ENCODE measurements at regions not wholly inside any gene's neighbourhood (a gene's known extent, or its start where the extent isn't known, plus 50 kb on each side); places are given as distances from the start of the nearest gene placed in this dataset.

GRCh38 chr2:221161186-221161585, 410.9 kb downstream of the EPHA4 start:
- no peak for TF ChIP-seq CTCF (IDR thresholded peaks at IDR 0.05; ENCODE audit: low read length, missing control alignments)
- H3K4me3 ChIP-seq (replicated peaks; ENCODE audit: low read depth, low read length) = no peak overlapping the region
- no peak for DNase-seq (ENCODE audit: low read depth)

DNA sequence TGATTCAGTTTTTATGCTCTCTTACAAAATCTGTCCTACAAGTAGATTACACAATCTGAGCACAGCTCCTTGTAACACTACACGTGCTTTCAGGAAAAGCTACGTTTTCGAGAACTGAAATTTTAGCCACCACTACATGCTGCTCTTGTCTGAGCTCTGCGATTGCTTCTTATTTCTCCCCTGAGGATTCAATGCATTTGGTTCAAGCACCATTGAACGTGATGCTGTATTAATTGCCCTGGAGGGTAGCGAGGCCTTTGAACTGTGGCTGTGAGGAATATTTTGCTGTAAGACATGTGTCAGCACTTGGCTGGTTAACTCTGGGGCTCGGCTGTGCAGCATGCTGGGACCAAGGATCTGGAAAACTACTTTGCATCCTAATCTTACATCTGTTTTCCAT, 405.8 kb downstream of the EPHA4 start:
- no peak for DNase-seq (ENCODE audit: low read depth)

GRCh38 chr2:221167561-221167960, 404.5 kb downstream of the EPHA4 start:
- no peak for DNase-seq (ENCODE audit: low read depth)
- no peak overlapping the region for H3K4me3 ChIP-seq (replicated peaks; ENCODE audit: low read depth, low read length)
- TF ChIP-seq CTCF (IDR thresholded peaks at IDR 0.05; ENCODE audit: low read length, missing control alignments) = no peak

More for the DNA sequence above, 405.8 kb downstream of the EPHA4 start:
- TF ChIP-seq CTCF (IDR thresholded peaks at IDR 0.05; ENCODE audit: low read length, missing control alignments) = no peak
- no peak overlapping the region for H3K4me3 ChIP-seq (replicated peaks; ENCODE audit: low read depth, low read length)

DNA sequence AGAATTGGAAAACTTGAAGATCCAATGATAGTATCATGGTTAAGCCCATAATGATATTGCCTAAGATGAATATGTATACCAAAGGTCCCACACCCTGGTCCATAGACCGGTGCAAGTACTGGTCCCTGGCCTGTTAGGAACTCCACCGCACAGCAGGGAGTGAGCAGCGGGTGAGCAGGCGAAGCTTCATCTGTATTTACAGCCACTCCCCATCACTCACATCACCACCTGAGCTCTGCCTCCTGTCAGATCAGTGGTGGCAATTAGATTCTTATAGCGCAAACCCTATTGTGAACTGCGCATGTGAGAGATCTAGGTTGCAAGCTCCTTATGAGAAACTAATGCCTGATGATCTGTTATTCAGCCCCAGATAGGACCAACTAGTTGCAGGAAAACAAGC, 402.4 kb downstream of the EPHA4 start:
- no peak for DNase-seq (ENCODE audit: low read depth)
- TF ChIP-seq CTCF (IDR thresholded peaks at IDR 0.05; ENCODE audit: low read length, missing control alignments) = no peak
- H3K4me3 ChIP-seq (replicated peaks; ENCODE audit: low read depth, low read length) = no peak overlapping the region

GRCh38 chr2:221170548-221170947, 401.6 kb downstream of the EPHA4 start:
- TF ChIP-seq CTCF (IDR thresholded peaks at IDR 0.05; ENCODE audit: low read length, missing control alignments) = no peak
- no peak overlapping the region for H3K4me3 ChIP-seq (replicated peaks; ENCODE audit: low read depth, low read length)
- no peak for DNase-seq (ENCODE audit: low read depth)

GRCh38 chr2:221176667-221177066, 395.4 kb downstream of the EPHA4 start:
- H3K4me3 ChIP-seq (replicated peaks; ENCODE audit: low read depth, low read length) = no peak overlapping the region
- no peak for DNase-seq (ENCODE audit: low read depth)
- no peak for TF ChIP-seq CTCF (IDR thresholded peaks at IDR 0.05; ENCODE audit: low read length, missing control alignments)

- TF ChIP-seq CTCF (IDR thresholded peaks at IDR 0.05; ENCODE audit: low read length, missing control alignments) = no peak
- DNase-seq (ENCODE audit: low read depth) = no peak
- no peak overlapping the region for H3K4me3 ChIP-seq (replicated peaks; ENCODE audit: low read depth, low read length)
These were observed 394.0 kb downstream of the EPHA4 start for GRCh38 chr2:221178139-221178538.
